H1 (cell line): ENCODE measurements at regions not wholly inside any gene's neighbourhood (a gene's known extent, or its start where the extent isn't known, plus 50 kb on each side); places are given as distances from the start of the nearest gene placed in this dataset.

Experiments used
- ATF2 ChIP-seq: IDR thresholded peaks from 2 replicates; pipeline ENCODE4 v1.6.1; 2012; ENCODE audit warnings: low read length, inconsistent platforms
- BRCA1 ChIP-seq: IDR thresholded peaks from 2 replicates; pipeline ENCODE4 v1.6.1; 2012; ENCODE audit warnings: low read depth, low read length, improper control_type of control experiment
- CHD2 ChIP-seq: IDR thresholded peaks from 2 replicates; pipeline ENCODE4 v1.6.1; 2012; ENCODE audit warnings: low read length, improper control_type of control experiment
- CREB1 ChIP-seq: IDR thresholded peaks from 2 replicates; pipeline ENCODE4 v1.6.1; 2012; ENCODE audit warnings: inconsistent platforms
- CTBP2 ChIP-seq: IDR thresholded peaks from 2 replicates; pipeline ENCODE4 v1.7.0; 2011; ENCODE audit warnings: borderline replicate concordance, mild to moderate bottlenecking, moderate library complexity, mixed read lengths, low read length; ENCODE audit not compliant: insufficient read depth, insufficient read length
- CTCF ChIP-seq, 3 experiments: IDR thresholded peaks; 1 replicate in 2 of 3; 2 replicates in 1 of 3; pipeline versions ENCODE4 v1.5.1 to v1.6.1; 2011; ENCODE audit warnings: low read length in 3 of 3, mild to moderate bottlenecking in 3 of 3, inconsistent platforms in 2 of 3, low read depth in 1 of 3, moderate library complexity in 1 of 3; ENCODE audit not compliant: insufficient read depth in 1 of 3; ENCODE audit errors: control extremely low read depth in 1 of 3
- HDAC6 ChIP-seq: IDR thresholded peaks from one replicate; pipeline ENCODE4 v1.7.1; 2012; ENCODE audit warnings: low read depth, mild to moderate bottlenecking, inconsistent platforms, low read length, moderate library complexity
- JUND ChIP-seq: IDR thresholded peaks from 2 replicates; pipeline ENCODE4 v1.6.1; 2011; ENCODE audit warnings: mild to moderate bottlenecking, improper control_type of control experiment, low read length
- KDM4A ChIP-seq: IDR thresholded peaks from one replicate; pipeline ENCODE4 v1.7.1; 2012; ENCODE audit warnings: low read depth, mild to moderate bottlenecking, moderate library complexity, low read length, inconsistent platforms; ENCODE audit not compliant: severe bottlenecking
- KDM5A ChIP-seq: fragments of 200-600 bp; IDR thresholded peaks from 2 replicates; pipeline ENCODE4 v1.7.1; 2012; ENCODE audit warnings: mild to moderate bottlenecking, low read length, inconsistent platforms, mixed read lengths
- NANOG ChIP-seq: IDR thresholded peaks from 2 replicates; pipeline ENCODE4 v1.6.1; 2011; ENCODE audit warnings: low read length, low read depth, mild to moderate bottlenecking, inconsistent platforms; ENCODE audit not compliant: insufficient read depth, poor library complexity, severe bottlenecking
- NRF1 ChIP-seq: IDR thresholded peaks from 2 replicates; pipeline ENCODE4 v1.6.1; 2011; ENCODE audit warnings: mild to moderate bottlenecking, low read depth, low read length, improper control_type of control experiment
- PHF8 ChIP-seq: fragments of 200-600 bp; sonication (generic); conservative IDR thresholded peaks from 2 replicates; pipeline ENCODE4 v1.7.1; 2012; ENCODE audit warnings: low read depth, mild to moderate bottlenecking, inconsistent platforms, low read length, moderate library complexity
- POLR2A ChIP-seq, 2 experiments: IDR thresholded peaks; 1 replicate in 1 of 2; 2 replicates in 1 of 2; pipeline ENCODE4 v1.6.1; 2011; ENCODE audit warnings: low read depth in 2 of 2, low read length in 2 of 2, mild to moderate bottlenecking in 2 of 2; ENCODE audit errors: control extremely low read depth in 1 of 2
- POU5F1 ChIP-seq: IDR thresholded peaks from 2 replicates; pipeline ENCODE4 v1.6.1; 2011; ENCODE audit warnings: low read depth, mild to moderate bottlenecking, low read length, moderate library complexity
- RBBP5 ChIP-seq: IDR thresholded peaks from 2 replicates; pipeline ENCODE4 v1.7.1; 2012; ENCODE audit warnings: low read depth, mild to moderate bottlenecking, inconsistent platforms, low read length, moderate library complexity, borderline replicate concordance
- RNF2 ChIP-seq: fragments of 200-900, 300-1000 bp; sonication (generic); IDR thresholded peaks from 2 replicates; pipeline ENCODE4 v1.7.1; 2016; ENCODE audit warnings: borderline replicate concordance, low read depth, mild to moderate bottlenecking, antibody characterized with exemption, low read length; ENCODE audit not compliant: poor library complexity, severe bottlenecking; ENCODE audit errors: missing control alignments
- SAP30 ChIP-seq: fragments of 300-600 bp; sonication (generic); IDR thresholded peaks from 2 replicates; pipeline ENCODE4 v1.7.1; 2012; ENCODE audit warnings: low read length, moderate library complexity, mild to moderate bottlenecking, inconsistent platforms; ENCODE audit not compliant: insufficient read depth, insufficient replicate concordance
- SP2 ChIP-seq: IDR thresholded peaks from 2 replicates; pipeline ENCODE4 v1.6.1; 2012; ENCODE audit warnings: mild to moderate bottlenecking, low read length, inconsistent platforms
- YY1 ChIP-seq: IDR thresholded peaks from 2 replicates; pipeline ENCODE4 v1.6.1; 2011; ENCODE audit warnings: low read depth, mild to moderate bottlenecking, low read length

GRCh38 chr22:48489551-48490499, 1337.8 kb downstream of the BRD1 start (continued):
- TF ChIP-seq HDAC6 (no peak), CTCF (IDR thresholded peaks at IDR 0.05; ENCODE audit: control extremely low read depth in 1 of 3, insufficient read depth in 1 of 3, low read depth in 1 of 3, low read length in 3 of 3) (no peak), YY1 (no peak), RNF2 (no peak), POU5F1 (no peak), KDM5A (no peak), SAP30 (no peak), NRF1 (no peak), BRCA1 (no peak), SP2 (no peak), CREB1 (no peak), POLR2A (IDR thresholded peaks at IDR 0.05; ENCODE audit: control extremely low read depth in 1 of 2, low read depth in 2 of 2, low read length in 2 of 2) (no peak), ATF2 (no peak), JUND (no peak), NANOG (no peak), KDM4A (peak; percentile 53), CHD2 (no peak), CTBP2 (no peak), PHF8 (peak; percentile 60), RBBP5 (no peak; the same call in 1 of the 2 replicates)
